C4-2B (cell line): ENCODE measurements at regions not wholly inside any gene's neighbourhood (a gene's known extent, or its start where the extent isn't known, plus 50 kb on each side); places are given as distances from the start of the nearest gene placed in this dataset.
A peak's percentile ranks its signal among the peaks of the same experiment; 100 is the strongest.

ENCODE experiments used
- ZFX ChIP-seq: fragments of 450-650 bp; IDR thresholded peaks from 2 replicates; pipeline ENCODE4 v1.6.1; 2017
- TF ChIP-seq, protein P1 (sequence below): fragments of 450-650 bp; conservative IDR thresholded peaks from 2 replicates; pipeline ENCODE4 v1.5.1; 2017; ENCODE audit warnings: mild to moderate bottlenecking

DNA sequence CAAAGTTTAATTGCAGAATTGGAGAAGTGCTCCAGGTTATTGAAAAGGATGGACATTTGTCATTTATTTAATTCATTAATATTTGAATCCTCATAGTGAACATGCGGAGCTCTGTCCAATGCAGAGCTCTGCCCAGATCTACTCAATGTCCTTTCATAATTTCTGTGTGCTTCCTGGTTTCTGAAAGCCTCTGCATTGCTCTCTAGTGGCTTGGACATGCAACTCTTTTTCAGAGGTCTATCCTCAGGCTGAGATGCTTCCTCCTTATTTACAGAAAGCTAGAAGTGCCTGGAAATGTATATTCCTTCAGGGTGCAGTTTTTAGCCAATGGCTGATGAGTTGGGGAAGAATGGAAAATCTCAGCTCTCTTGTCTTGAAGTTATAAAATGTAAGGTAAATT lies 786.1 kb upstream of the AADAT start:
- TF ChIP-seq, protein P1, sequence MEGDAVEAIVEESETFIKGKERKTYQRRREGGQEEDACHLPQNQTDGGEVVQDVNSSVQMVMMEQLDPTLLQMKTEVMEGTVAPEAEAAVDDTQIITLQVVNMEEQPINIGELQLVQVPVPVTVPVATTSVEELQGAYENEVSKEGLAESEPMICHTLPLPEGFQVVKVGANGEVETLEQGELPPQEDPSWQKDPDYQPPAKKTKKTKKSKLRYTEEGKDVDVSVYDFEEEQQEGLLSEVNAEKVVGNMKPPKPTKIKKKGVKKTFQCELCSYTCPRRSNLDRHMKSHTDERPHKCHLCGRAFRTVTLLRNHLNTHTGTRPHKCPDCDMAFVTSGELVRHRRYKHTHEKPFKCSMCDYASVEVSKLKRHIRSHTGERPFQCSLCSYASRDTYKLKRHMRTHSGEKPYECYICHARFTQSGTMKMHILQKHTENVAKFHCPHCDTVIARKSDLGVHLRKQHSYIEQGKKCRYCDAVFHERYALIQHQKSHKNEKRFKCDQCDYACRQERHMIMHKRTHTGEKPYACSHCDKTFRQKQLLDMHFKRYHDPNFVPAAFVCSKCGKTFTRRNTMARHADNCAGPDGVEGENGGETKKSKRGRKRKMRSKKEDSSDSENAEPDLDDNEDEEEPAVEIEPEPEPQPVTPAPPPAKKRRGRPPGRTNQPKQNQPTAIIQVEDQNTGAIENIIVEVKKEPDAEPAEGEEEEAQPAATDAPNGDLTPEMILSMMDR = peak; percentile 27
- TF ChIP-seq ZFX = no peak
